ENCODE measurements at regions not wholly inside any gene's neighbourhood (a gene's known extent, or its start where the extent isn't known, plus 50 kb on each side); places are given as distances from the start of the nearest gene placed in this dataset.

DNA sequence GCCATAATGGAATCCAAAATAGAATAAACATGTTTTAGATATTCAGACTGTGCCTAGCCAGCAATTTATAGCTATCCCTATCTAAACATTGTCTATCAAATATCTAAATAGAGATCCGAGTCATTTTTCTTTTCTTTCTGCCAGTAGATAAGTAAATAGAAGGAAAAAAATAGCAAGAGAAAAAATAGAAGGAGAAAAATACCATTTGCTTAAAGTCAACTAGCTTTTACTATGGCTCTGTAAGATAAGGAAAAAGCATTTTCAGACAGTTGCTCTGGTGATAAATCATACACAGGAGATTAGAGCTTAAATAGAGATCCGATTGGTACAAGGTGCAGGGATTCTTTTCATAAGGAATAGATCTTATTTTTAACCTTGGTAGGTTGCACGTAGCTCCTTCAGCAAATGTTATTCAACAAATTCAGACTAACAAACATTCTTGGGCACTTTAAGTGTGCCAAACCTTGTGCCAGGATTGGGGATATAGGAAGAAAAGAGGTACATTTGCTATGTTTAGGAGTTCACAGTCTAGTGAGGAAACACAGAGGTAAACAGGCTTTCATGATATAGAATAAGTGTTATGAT is 70.1 kb upstream of the CCDC190 start:
- no peaks in the 10 kb centered on the region for H3K9me3 ChIP-seq
- TF ChIP-seq, protein P1, sequence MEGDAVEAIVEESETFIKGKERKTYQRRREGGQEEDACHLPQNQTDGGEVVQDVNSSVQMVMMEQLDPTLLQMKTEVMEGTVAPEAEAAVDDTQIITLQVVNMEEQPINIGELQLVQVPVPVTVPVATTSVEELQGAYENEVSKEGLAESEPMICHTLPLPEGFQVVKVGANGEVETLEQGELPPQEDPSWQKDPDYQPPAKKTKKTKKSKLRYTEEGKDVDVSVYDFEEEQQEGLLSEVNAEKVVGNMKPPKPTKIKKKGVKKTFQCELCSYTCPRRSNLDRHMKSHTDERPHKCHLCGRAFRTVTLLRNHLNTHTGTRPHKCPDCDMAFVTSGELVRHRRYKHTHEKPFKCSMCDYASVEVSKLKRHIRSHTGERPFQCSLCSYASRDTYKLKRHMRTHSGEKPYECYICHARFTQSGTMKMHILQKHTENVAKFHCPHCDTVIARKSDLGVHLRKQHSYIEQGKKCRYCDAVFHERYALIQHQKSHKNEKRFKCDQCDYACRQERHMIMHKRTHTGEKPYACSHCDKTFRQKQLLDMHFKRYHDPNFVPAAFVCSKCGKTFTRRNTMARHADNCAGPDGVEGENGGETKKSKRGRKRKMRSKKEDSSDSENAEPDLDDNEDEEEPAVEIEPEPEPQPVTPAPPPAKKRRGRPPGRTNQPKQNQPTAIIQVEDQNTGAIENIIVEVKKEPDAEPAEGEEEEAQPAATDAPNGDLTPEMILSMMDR (IDR thresholded peaks at IDR 0.05; ENCODE audit: low read depth, low read length): no peak
- no peak for DNase-seq
- H3K27me3 ChIP-seq: no peaks in the 10 kb centered on the region
- peaks cover 50% of the 10 kb centered on the region for H3K4me1 ChIP-seq
- no peaks in the 10 kb centered on the region for H3K36me3 ChIP-seq
- no peak overlapping the region for H3K4me3 ChIP-seq (ENCODE audit: low read depth, low read length)

DNA sequence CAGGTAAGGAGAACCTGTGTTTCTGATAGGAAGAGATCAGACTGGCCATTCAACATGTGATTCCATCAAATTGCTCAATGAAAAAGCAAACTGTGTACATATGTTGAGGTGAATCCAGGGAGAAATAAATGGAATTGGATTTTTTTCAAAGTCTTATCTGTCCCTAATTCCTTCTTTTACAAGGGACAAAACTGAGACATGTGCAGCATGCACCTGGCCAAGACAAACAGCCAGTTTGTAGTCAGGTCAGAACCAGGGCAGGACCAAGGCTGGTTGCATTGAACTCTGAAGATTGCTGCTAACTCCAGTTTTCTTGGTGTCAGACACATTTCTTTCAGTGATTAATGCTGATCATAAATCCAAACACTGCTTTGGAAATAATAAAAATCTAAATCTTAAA is 69.6 kb upstream of the CCDC190 start:
- DNase-seq: no peak
- no peak overlapping the region for H3K4me3 ChIP-seq (ENCODE audit: low read depth, low read length)
- no peaks in the 10 kb centered on the region for H3K27me3 ChIP-seq
- peaks cover 50% of the 10 kb centered on the region for H3K4me1 ChIP-seq
- TF ChIP-seq, protein P1 (IDR thresholded peaks at IDR 0.05; ENCODE audit: low read depth, low read length): no peak
- no peaks in the 10 kb centered on the region for H3K36me3 ChIP-seq
- H3K9me3 ChIP-seq: no peaks in the 10 kb centered on the region

DNA sequence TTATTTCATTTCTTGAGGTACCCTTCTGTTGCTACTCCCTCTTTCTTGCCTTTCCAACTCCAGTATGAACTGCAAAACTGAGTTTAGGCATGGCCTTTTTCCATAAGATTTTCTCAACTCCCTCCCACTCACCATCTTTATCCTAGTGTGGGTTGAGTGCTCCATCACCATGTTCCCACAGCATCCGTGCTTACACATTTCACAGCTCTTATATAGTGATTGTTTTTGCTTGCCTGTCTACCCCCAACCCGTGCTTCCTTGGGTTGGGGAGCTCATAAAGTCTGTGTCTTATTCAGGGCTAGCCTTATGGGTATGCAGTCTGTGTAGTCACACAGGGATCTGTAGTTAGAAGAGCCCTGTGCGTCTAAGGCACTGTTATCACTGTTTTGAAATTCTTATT is 68.2 kb upstream of the CCDC190 start:
- TF ChIP-seq, protein P1 (IDR thresholded peaks at IDR 0.05; ENCODE audit: low read depth, low read length): no peak
- Histone ChIP-seq H3K36me3 (no peaks in the 10 kb centered on the region), H3K4me3 (ENCODE audit: low read depth, low read length) (no peak overlapping the region), H3K27me3 (no peaks in the 10 kb centered on the region), H3K4me1 (peaks cover 48% of the 10 kb centered on the region), H3K9me3 (no peaks in the 10 kb centered on the region)
- DNase-seq: no peak

DNA sequence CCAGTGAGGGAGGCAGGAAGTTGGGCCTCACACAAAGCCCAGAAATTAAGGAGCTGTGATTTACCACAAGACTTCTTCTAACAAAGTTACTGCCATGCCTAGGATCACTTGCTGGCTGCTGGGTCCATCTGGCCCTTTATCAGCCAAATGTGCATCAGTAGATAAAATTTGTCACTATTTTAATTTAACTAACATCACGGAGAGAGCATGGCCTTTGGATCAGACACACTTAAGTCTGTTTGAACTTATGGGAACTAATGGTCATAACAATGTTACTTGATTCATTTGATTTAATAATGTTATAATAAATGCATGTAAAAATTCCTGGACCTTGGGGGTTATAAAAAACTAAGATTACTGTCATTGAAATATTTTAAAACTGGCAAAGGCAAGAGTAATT is 67.2 kb upstream of the CCDC190 start:
- TF ChIP-seq, protein P1 (IDR thresholded peaks at IDR 0.05; ENCODE audit: low read depth, low read length): no peak
- no peak overlapping the region for H3K4me3 ChIP-seq (ENCODE audit: low read depth, low read length)
- H3K9me3 ChIP-seq: no peaks in the 10 kb centered on the region
- H3K36me3 ChIP-seq: no peaks in the 10 kb centered on the region
- peak; percentile 22 for DNase-seq
- H3K4me1 ChIP-seq: peaks cover 50% of the 10 kb centered on the region
- H3K27me3 ChIP-seq: no peaks in the 10 kb centered on the region

DNA sequence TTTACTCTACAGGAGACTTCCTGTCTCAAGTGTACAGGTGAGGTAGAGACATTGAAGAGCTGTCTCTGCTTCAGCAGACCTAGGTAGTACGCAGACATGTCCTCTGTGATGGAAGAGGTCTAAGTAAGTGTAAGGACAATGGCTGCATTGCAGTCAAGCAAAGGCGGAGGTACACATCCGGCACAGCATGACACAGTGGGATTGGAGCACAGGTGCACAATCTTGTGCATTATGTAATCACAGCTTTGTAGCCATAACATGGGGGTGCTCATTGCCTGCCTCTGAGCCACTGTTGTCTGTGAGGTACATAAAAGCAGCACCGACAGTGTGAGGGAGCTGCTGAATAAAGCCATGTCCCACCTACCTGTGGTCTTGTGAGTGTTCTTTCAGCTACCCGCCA is 66.4 kb upstream of the CCDC190 start:
- Histone ChIP-seq H3K4me3 (ENCODE audit: low read depth, low read length) (no peak overlapping the region), H3K27me3 (no peaks in the 10 kb centered on the region), H3K9me3 (no peaks in the 10 kb centered on the region), H3K36me3 (no peaks in the 10 kb centered on the region), H3K4me1 (peaks cover 46% of the 10 kb centered on the region)
- no peak for DNase-seq
- TF ChIP-seq, protein P1 (IDR thresholded peaks at IDR 0.05; ENCODE audit: low read depth, low read length): no peak

DNA sequence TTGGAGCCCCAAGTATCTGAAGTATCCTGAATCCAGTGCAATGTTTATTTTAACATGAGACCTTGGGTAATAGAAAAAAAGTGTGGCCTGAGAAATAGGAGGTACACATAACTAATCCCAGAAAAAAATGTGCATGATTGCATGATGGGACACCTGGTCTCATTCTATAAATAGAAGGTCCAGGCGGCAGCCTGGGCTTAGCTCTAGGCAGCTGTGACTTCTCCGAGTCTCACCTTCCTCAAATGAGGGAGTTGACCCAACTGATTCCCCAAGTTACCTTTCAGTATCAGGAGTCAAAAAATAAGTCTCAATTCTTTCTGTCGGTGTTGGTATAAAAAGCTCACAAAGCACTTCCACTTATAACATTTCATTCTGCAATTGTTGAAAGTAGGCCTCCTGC is 65.9 kb upstream of the CCDC190 start:
- H3K9me3 ChIP-seq: no peaks in the 10 kb centered on the region
- H3K4me1 ChIP-seq: peaks cover 43% of the 10 kb centered on the region
- no peaks in the 10 kb centered on the region for H3K27me3 ChIP-seq
- TF ChIP-seq, protein P1 (IDR thresholded peaks at IDR 0.05; ENCODE audit: low read depth, low read length): no peak
- no peaks in the 10 kb centered on the region for H3K36me3 ChIP-seq
- DNase-seq: no peak
- H3K4me3 ChIP-seq (ENCODE audit: low read depth, low read length): no peak overlapping the region
